GM18502 (cell line): ENCODE measurements at regions not wholly inside any gene's neighbourhood (a gene's known extent, or its start where the extent isn't known, plus 50 kb on each side); places are given as distances from the start of the nearest gene placed in this dataset.
"Not testable (repeated sequence)": the region's sequence is repeated elsewhere in the genome, so short reads cannot be mapped to it uniquely, and the experiment has no call there.

Source experiments
- ATAC-seq: cut with Tn5 transposase; IDR thresholded peaks from one replicate; pipeline ENCODE4 v1.9.1; 2021; ENCODE audit warnings: mild to moderate bottlenecking; ENCODE audit not compliant: unreplicated experiment, poor library complexity

GRCh38 chr5:28398185-28398584, 1359.8 kb upstream of the CDH9 start:
- no peak for ATAC-seq

GRCh38 chr5:28397502-28397941, 1359.1 kb upstream of the CDH9 start:
- ATAC-seq = no peak

GRCh38 chr5:28391277-28391676, 1352.9 kb upstream of the CDH9 start:
- ATAC-seq = no peak

GRCh38 chr5:28390341-28390740, 1352.0 kb upstream of the CDH9 start:
- ATAC-seq = no peak

GRCh38 chr5:28389727-28390126, 1351.3 kb upstream of the CDH9 start:
- ATAC-seq = not testable (repeated sequence)

GRCh38 chr5:28388428-28388827, 1350.0 kb upstream of the CDH9 start:
- no peak for ATAC-seq

GRCh38 chr5:28386712-28387111, 1348.3 kb upstream of the CDH9 start:
- ATAC-seq = no peak

GRCh38 chr5:28380167-28380566, 1341.8 kb upstream of the CDH9 start:
- ATAC-seq = no peak

- no peak for ATAC-seq
Observed at GRCh38 chr5:28374492-28374967, 1336.1 kb upstream of the CDH9 start.

GRCh38 chr5:28370896-28371295, 1332.5 kb upstream of the CDH9 start:
- no peak for ATAC-seq

- no peak for ATAC-seq
Observed at GRCh38 chr5:28369418-28369817, 1331.0 kb upstream of the CDH9 start.

GRCh38 chr5:28355831-28356230, 1317.4 kb upstream of the CDH9 start:
- ATAC-seq = no peak

- no peak for ATAC-seq
Observed at GRCh38 chr5:28346696-28347095, 1308.3 kb upstream of the CDH9 start.

- ATAC-seq = no peak
Observed at GRCh38 chr5:28344836-28345433, 1306.5 kb upstream of the CDH9 start.

GRCh38 chr5:28329176-28329575, 1290.8 kb upstream of the CDH9 start:
- no peak for ATAC-seq

- no peak for ATAC-seq
Observed at GRCh38 chr5:28328681-28329080, 1290.3 kb upstream of the CDH9 start.

GRCh38 chr5:28324174-28324573, 1285.8 kb upstream of the CDH9 start:
- no peak for ATAC-seq

GRCh38 chr5:28313953-28314352, 1275.6 kb upstream of the CDH9 start:
- no peak for ATAC-seq

- no peak for ATAC-seq
Observed at GRCh38 chr5:28313321-28313951, 1275.0 kb upstream of the CDH9 start.

- ATAC-seq = no peak
Observed at GRCh38 chr5:28310696-28311095, 1272.3 kb upstream of the CDH9 start.

GRCh38 chr5:28305891-28306290, 1267.5 kb upstream of the CDH9 start:
- ATAC-seq = no peak

GRCh38 chr5:28301712-28302111, 1263.3 kb upstream of the CDH9 start:
- ATAC-seq = no peak
